Loucy (cell line): ENCODE measurements at regions not wholly inside any gene's neighbourhood (a gene's known extent, or its start where the extent isn't known, plus 50 kb on each side); places are given as distances from the start of the nearest gene placed in this dataset.

Experiments used
- EZH2phosphoT487 ChIP-seq: fragments of 200-600 bp; IDR thresholded peaks from 2 replicates; pipeline ENCODE4 v1.6.1; 2018; ENCODE audit warnings: antibody characterized with exemption, mild to moderate bottlenecking, moderate library complexity, borderline replicate concordance
- TF ChIP-seq, protein P1 (sequence below): fragments of 200-600 bp; sonication (generic); conservative IDR thresholded peaks from 2 replicates; pipeline ENCODE4 v1.5.1; 2014; ENCODE audit warnings: mild to moderate bottlenecking, antibody characterized with exemption, low read length

DNA sequence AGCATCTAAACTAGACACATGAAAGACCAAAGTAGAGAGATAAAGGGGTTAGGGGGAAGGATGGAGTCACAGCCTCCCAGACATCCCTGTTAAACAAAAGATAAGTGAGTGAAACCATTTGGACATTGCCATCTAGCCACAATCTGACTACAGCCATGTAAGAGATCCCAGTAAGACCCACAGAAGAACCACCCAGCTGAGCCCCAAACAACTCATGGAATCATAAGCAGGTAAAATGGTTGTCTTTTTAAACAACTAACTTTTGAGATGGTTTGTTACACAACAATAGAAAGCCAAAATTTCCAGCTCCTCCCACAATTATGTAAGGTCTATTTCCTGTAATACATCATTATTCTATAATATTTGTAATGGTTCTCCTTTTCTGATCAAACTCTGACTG lies 437.5 kb downstream of the IGSF11 start:
- TF ChIP-seq, protein P1, sequence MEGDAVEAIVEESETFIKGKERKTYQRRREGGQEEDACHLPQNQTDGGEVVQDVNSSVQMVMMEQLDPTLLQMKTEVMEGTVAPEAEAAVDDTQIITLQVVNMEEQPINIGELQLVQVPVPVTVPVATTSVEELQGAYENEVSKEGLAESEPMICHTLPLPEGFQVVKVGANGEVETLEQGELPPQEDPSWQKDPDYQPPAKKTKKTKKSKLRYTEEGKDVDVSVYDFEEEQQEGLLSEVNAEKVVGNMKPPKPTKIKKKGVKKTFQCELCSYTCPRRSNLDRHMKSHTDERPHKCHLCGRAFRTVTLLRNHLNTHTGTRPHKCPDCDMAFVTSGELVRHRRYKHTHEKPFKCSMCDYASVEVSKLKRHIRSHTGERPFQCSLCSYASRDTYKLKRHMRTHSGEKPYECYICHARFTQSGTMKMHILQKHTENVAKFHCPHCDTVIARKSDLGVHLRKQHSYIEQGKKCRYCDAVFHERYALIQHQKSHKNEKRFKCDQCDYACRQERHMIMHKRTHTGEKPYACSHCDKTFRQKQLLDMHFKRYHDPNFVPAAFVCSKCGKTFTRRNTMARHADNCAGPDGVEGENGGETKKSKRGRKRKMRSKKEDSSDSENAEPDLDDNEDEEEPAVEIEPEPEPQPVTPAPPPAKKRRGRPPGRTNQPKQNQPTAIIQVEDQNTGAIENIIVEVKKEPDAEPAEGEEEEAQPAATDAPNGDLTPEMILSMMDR = no peak
- TF ChIP-seq EZH2phosphoT487 = no peak
